VCaP (cell line): ENCODE measurements at regions not wholly inside any gene's neighbourhood (a gene's known extent, or its start where the extent isn't known, plus 50 kb on each side); places are given as distances from the start of the nearest gene placed in this dataset.

Source experiments
- H3K27ac ChIP-seq: fragments of 450-650 bp; 2 replicates; pipeline ENCODE4 v1.5.1; 2017
- CTCF ChIP-seq: fragments of 450-650 bp; conservative IDR thresholded peaks from 2 replicates; pipeline ENCODE4 v1.5.1; 2017; ENCODE audit warnings: mild to moderate bottlenecking, moderate library complexity

- H3K27ac ChIP-seq = no peak overlapping the region
- TF ChIP-seq CTCF = no peak
Observed at GRCh38 chr1:59025201-59025600, 241.4 kb upstream of the JUN start.

GRCh38 chr1:59025898-59026426 is 242.1 kb upstream of the JUN start:
- no peak for TF ChIP-seq CTCF
- H3K27ac ChIP-seq = no peak overlapping the region

- no peak overlapping the region for H3K27ac ChIP-seq
- TF ChIP-seq CTCF = no peak
Observed at GRCh38 chr1:59026472-59026948, 242.7 kb upstream of the JUN start.

GRCh38 chr1:59027177-59027576 is 243.3 kb upstream of the JUN start:
- H3K27ac ChIP-seq = no peak overlapping the region
- no peak for TF ChIP-seq CTCF

GRCh38 chr1:59028048-59028447 is 244.2 kb upstream of the JUN start:
- no peak overlapping the region for H3K27ac ChIP-seq
- TF ChIP-seq CTCF = no peak

- no peak for TF ChIP-seq CTCF
- no peak overlapping the region for H3K27ac ChIP-seq
Observed at GRCh38 chr1:59029411-59030167, 245.7 kb upstream of the JUN start.

- no peak for TF ChIP-seq CTCF
- H3K27ac ChIP-seq = no peak overlapping the region
Observed at GRCh38 chr1:59032228-59032627, 248.4 kb upstream of the JUN start.
